ENCODE measurements at regions not wholly inside any gene's neighbourhood (a gene's known extent, or its start where the extent isn't known, plus 50 kb on each side); places are given as distances from the start of the nearest gene placed in this dataset.

- H3K9me3 ChIP-seq = no peaks in the 10 kb centered on the region
- H3K36me3 ChIP-seq = no peaks in the 10 kb centered on the region
- DNase-seq (ENCODE audit: extremely low spot score in 2 of 2) = no peak
- no peak overlapping the region for H3K4me3 ChIP-seq
- TF ChIP-seq POLR2A (IDR thresholded peaks at IDR 0.05) (no peak), POLR2AphosphoS5 (IDR thresholded peaks at IDR 0.05; ENCODE audit: insufficient read depth in 1 of 2, low read depth in 1 of 2) (no peak), CTCF (IDR thresholded peaks at IDR 0.05) (no peak)
- intact Hi-C loops (cut with DNase I) = no loop called here
- no peak overlapping the region for H3K27ac ChIP-seq
- H3K4me1 ChIP-seq = no peaks in the 10 kb centered on the region
- no peaks in the 10 kb centered on the region for H3K27me3 ChIP-seq
These were observed 395.0 kb upstream of the SOX9 start for GRCh38 chr17:71725811-71726210.

DNA sequence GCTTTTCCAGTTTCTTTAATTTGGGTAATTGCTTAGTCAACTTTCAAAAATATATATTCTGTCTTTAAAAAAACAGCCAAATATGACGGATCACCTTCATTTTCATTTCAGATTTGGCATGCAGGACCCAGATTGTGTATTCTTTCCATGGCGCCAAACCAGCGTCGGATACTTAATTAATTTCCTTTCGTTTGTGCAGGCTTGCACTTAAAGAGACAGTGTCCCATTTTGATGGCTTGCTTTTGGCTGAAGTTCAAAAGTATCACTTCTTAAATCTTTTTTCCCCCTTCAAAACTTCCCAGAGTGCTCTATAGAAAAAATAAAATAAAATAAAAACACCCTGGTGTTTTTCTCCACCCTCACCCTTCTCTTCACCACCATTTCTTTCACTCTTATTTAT is 394.5 kb upstream of the SOX9 start:
- H3K27ac ChIP-seq = no peak overlapping the region
- no peak for DNase-seq (ENCODE audit: extremely low spot score in 2 of 2)
- H3K9me3 ChIP-seq = no peaks in the 10 kb centered on the region
- intact Hi-C loops (cut with DNase I) = no loop called here
- no peaks in the 10 kb centered on the region for H3K36me3 ChIP-seq
- no peaks in the 10 kb centered on the region for H3K27me3 ChIP-seq
- TF ChIP-seq POLR2A (IDR thresholded peaks at IDR 0.05) (no peak), POLR2AphosphoS5 (IDR thresholded peaks at IDR 0.05; ENCODE audit: insufficient read depth in 1 of 2, low read depth in 1 of 2) (no peak), CTCF (IDR thresholded peaks at IDR 0.05) (no peak)
- H3K4me3 ChIP-seq = no peak overlapping the region
- H3K4me1 ChIP-seq = no peaks in the 10 kb centered on the region

- Histone ChIP-seq H3K4me1 (no peaks in the 10 kb centered on the region), H3K9me3 (no peaks in the 10 kb centered on the region), H3K27me3 (no peaks in the 10 kb centered on the region), H3K4me3 (no peak overlapping the region), H3K27ac (no peak overlapping the region), H3K36me3 (no peaks in the 10 kb centered on the region)
- no peak for DNase-seq (ENCODE audit: extremely low spot score in 2 of 2)
- TF ChIP-seq CTCF (IDR thresholded peaks at IDR 0.05) (no peak), POLR2AphosphoS5 (IDR thresholded peaks at IDR 0.05; ENCODE audit: insufficient read depth in 1 of 2, low read depth in 1 of 2) (no peak), POLR2A (IDR thresholded peaks at IDR 0.05) (no peak)
- intact Hi-C loops (cut with DNase I) = no loop called here
These were observed 393.5 kb upstream of the SOX9 start for GRCh38 chr17:71727292-71727691.

GRCh38 chr17:71727723-71728122 is 393.1 kb upstream of the SOX9 start:
- H3K9me3 ChIP-seq = no peaks in the 10 kb centered on the region
- no peak for DNase-seq (ENCODE audit: extremely low spot score in 2 of 2)
- intact Hi-C loops (cut with DNase I) = no loop called here
- no peaks in the 10 kb centered on the region for H3K36me3 ChIP-seq
- no peak overlapping the region for H3K4me3 ChIP-seq
- no peaks in the 10 kb centered on the region for H3K27me3 ChIP-seq
- no peak overlapping the region for H3K27ac ChIP-seq
- TF ChIP-seq POLR2A (IDR thresholded peaks at IDR 0.05) (no peak), CTCF (IDR thresholded peaks at IDR 0.05) (no peak), POLR2AphosphoS5 (IDR thresholded peaks at IDR 0.05; ENCODE audit: insufficient read depth in 1 of 2, low read depth in 1 of 2) (no peak)
- H3K4me1 ChIP-seq = no peaks in the 10 kb centered on the region

DNA sequence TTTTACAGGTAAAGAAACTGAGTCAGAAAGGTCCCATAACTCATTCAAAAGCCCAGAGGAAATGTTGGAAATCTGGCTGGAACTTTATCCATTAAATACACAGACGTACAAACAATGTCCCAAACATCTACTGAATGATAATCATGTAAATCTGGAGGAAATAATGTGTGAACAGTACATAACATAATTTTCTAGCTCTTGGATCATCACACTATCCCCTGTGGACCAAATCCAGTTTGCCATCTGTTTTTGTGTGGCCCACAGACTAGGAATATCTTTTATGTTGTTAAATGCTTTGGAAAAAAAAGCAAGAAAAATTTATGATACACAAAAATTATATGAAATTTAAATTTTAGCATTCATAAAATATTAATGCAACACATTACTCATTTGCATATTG is 389.9 kb upstream of the SOX9 start:
- TF ChIP-seq CTCF (IDR thresholded peaks at IDR 0.05) (no peak), POLR2AphosphoS5 (IDR thresholded peaks at IDR 0.05; ENCODE audit: insufficient read depth in 1 of 2, low read depth in 1 of 2) (no peak), POLR2A (IDR thresholded peaks at IDR 0.05) (no peak)
- H3K27me3 ChIP-seq = no peaks in the 10 kb centered on the region
- no peaks in the 10 kb centered on the region for H3K36me3 ChIP-seq
- intact Hi-C loops (cut with DNase I) = no loop called here
- no peak for DNase-seq (ENCODE audit: extremely low spot score in 2 of 2)
- H3K4me3 ChIP-seq = no peak overlapping the region
- no peak overlapping the region for H3K27ac ChIP-seq
- no peaks in the 10 kb centered on the region for H3K4me1 ChIP-seq
- no peaks in the 10 kb centered on the region for H3K9me3 ChIP-seq

Measured in vagina (tissue), 2 donors.